ENCODE measurements at regions not wholly inside any gene's neighbourhood (a gene's known extent, or its start where the extent isn't known, plus 50 kb on each side); places are given as distances from the start of the nearest gene placed in this dataset.

GRCh38 chr18:46322411-46322891 is 218.3 kb downstream of the HAUS1 start:
- TF ChIP-seq CTCF (conservative IDR thresholded peaks at IDR 0.05), result no peak
- H3K27ac ChIP-seq, result no peak overlapping the region

GRCh38 chr18:46322941-46323340 is 218.8 kb downstream of the HAUS1 start:
- no peak overlapping the region for H3K27ac ChIP-seq
- TF ChIP-seq CTCF (conservative IDR thresholded peaks at IDR 0.05), result no peak

- TF ChIP-seq CTCF (conservative IDR thresholded peaks at IDR 0.05), result no peak
- no peak overlapping the region for H3K27ac ChIP-seq
These were observed 220.1 kb downstream of the HAUS1 start for GRCh38 chr18:46324087-46324955.

- no peak overlapping the region for H3K27ac ChIP-seq
- no peak for TF ChIP-seq CTCF (conservative IDR thresholded peaks at IDR 0.05)
These were observed 221.7 kb downstream of the HAUS1 start for GRCh38 chr18:46325895-46326294.

- TF ChIP-seq CTCF (conservative IDR thresholded peaks at IDR 0.05), result no peak
These were observed 225.6 kb downstream of the HAUS1 start for GRCh38 chr18:46329736-46330246.

GRCh38 chr18:46331316-46331715 is 227.1 kb downstream of the HAUS1 start:
- no peak for TF ChIP-seq CTCF (conservative IDR thresholded peaks at IDR 0.05)
- no peak overlapping the region for H3K27ac ChIP-seq

More at GRCh38 chr18:46329736-46330246, 225.6 kb downstream of the HAUS1 start:
- no peak overlapping the region for H3K27ac ChIP-seq

GRCh38 chr18:46332286-46332801 is 228.2 kb downstream of the HAUS1 start:
- peak overlapping the region; percentile 75 for H3K27ac ChIP-seq
- TF ChIP-seq CTCF (conservative IDR thresholded peaks at IDR 0.05), result no peak

Measured in VCaP (cell line).